H1 (cell line): ENCODE measurements at regions not wholly inside any gene's neighbourhood (a gene's known extent, or its start where the extent isn't known, plus 50 kb on each side); places are given as distances from the start of the nearest gene placed in this dataset.

Source experiments
- CTCF ChIA-PET: fragments of 300-600 bp; sonication (Branson Sonifier 250); formaldehyde crosslinking; loops from one replicate; lab custom pipeline; 2021; ENCODE audit not compliant: partially characterized antibody; lab: Charles Lee
- POLR2A ChIA-PET: fragments of 300-600 bp; sonication (Branson Sonifier 250); formaldehyde crosslinking; loops from one replicate; lab custom pipeline; 2021; ENCODE audit warnings: inconsistent platforms; ENCODE audit not compliant: partially characterized antibody; lab: Charles Lee
- DNase-seq, 2 experiments: peaks; one replicate each; pipeline versions ENCODE4 v3.0.0 to v3.0.0-alpha.2; 2010 to 2022; ENCODE audit warnings: low spot score in 2 of 2, low read depth in 1 of 2, mixed read lengths in 1 of 2
- FAIRE-seq: peaks from 2 replicates; lab custom pipeline; 2011; peaks lifted over from hg19 to GRCh38; lab: Jason Lieb, UNC
- H2AFZ ChIP-seq: 2 replicates; pipeline ENCODE4 v1.8.1; 2012; ENCODE audit warnings: low read length, inconsistent platforms
- H2AK5ac ChIP-seq: 2 replicates; pipeline ENCODE4 v1.6.1; 2013; ENCODE audit warnings: low read depth, low read length
- H2BK120ac ChIP-seq: replicated peaks from 2 replicates; pipeline ENCODE3; 2013; ENCODE audit warnings: low read depth, low read length, inconsistent platforms
- H2BK12ac ChIP-seq: 2 replicates; pipeline ENCODE4 v1.6.1; 2013; ENCODE audit warnings: low read depth, low read length
- H2BK15ac ChIP-seq: 2 replicates; pipeline ENCODE4 v1.6.1; 2013; ENCODE audit warnings: low read length
- H2BK20ac ChIP-seq: 2 replicates; pipeline ENCODE4 v1.6.1; 2013; ENCODE audit warnings: low read length
- H2BK5ac ChIP-seq: 2 replicates; pipeline ENCODE4 v1.6.1; 2013; ENCODE audit warnings: low read depth, low read length
- H3K14ac ChIP-seq: 2 replicates; pipeline ENCODE4 v1.6.1; 2013; ENCODE audit warnings: inconsistent platforms; ENCODE audit not compliant: insufficient read length
- H3K18ac ChIP-seq: 2 replicates; pipeline ENCODE4 v1.6.1; 2013; ENCODE audit warnings: low read length; ENCODE audit errors: extremely low read depth
- H3K23ac ChIP-seq: 2 replicates; pipeline ENCODE4 v1.6.1; 2013; ENCODE audit warnings: inconsistent platforms; ENCODE audit not compliant: insufficient read length
- H3K23me2 ChIP-seq: 2 replicates; pipeline ENCODE4 v1.6.1; 2013; ENCODE audit warnings: low read depth, low read length
- H3K27ac ChIP-seq: 2 replicates; pipeline ENCODE4 v1.6.1; 2011; ENCODE audit warnings: low read depth, low read length, inconsistent platforms
- H3K27me3 ChIP-seq, 4 experiments: replicated peaks in 1 of 4; 1 replicate in 1 of 4; 2 replicates in 3 of 4; pipeline versions ENCODE4 v1.6.1 to v1.8.1; 2011 to 2013; ENCODE audit warnings: low read length in 3 of 4, mild to moderate bottlenecking in 3 of 4, inconsistent platforms in 2 of 4, mixed read lengths in 2 of 4, moderate library complexity in 1 of 4; ENCODE audit not compliant: control insufficient read depth in 3 of 4, insufficient read depth in 3 of 4; ENCODE audit errors: extremely low read depth in 1 of 4
- H3K36me3 ChIP-seq, 4 experiments: 2 replicates each; pipeline versions ENCODE4 v1.6.1 to v1.8.1; 2011 to 2013; ENCODE audit warnings: mild to moderate bottlenecking in 4 of 4, low read length in 3 of 4, moderate library complexity in 2 of 4, control low read depth in 1 of 4, inconsistent platforms in 1 of 4; ENCODE audit not compliant: insufficient read depth in 4 of 4, control insufficient read depth in 2 of 4
- H3K4ac ChIP-seq: replicated peaks from 2 replicates; pipeline ENCODE3; 2013; ENCODE audit warnings: low read length, low read depth, mixed read lengths, inconsistent platforms; ENCODE audit not compliant: insufficient read length
- H3K4me1 ChIP-seq, 4 experiments: replicated peaks in 1 of 4; 1 replicate in 1 of 4; 2 replicates in 3 of 4; pipeline versions ENCODE4 v1.6.1 to v1.8.1; 2011 to 2013; ENCODE audit warnings: low read length in 3 of 4, inconsistent platforms in 2 of 4, mixed read lengths in 1 of 4; ENCODE audit not compliant: insufficient read depth in 4 of 4, control insufficient read depth in 3 of 4
- H3K4me2 ChIP-seq, 2 experiments: 2 replicates each; pipeline versions ENCODE4 v1.6.1 to v1.8.1; 2011 to 2013; ENCODE audit warnings: low read depth in 2 of 2, low read length in 2 of 2, control low read depth in 1 of 2, inconsistent platforms in 1 of 2, mild to moderate bottlenecking in 1 of 2; ENCODE audit not compliant: insufficient read depth in 1 of 2
- H3K4me3 ChIP-seq, 4 experiments: fragments of 200-600, 300-600 bp in 1 of 4; sonication (generic), shearing (Covaris generic), sonication (Bioruptor Twin) in 1 of 4; 2 replicates each; pipeline versions ENCODE4 v1.5.1 to v1.8.1; 2011 to 2016; ENCODE audit warnings: low read length in 4 of 4, low read depth in 3 of 4, control low read depth in 2 of 4, inconsistent platforms in 2 of 4, mild to moderate bottlenecking in 2 of 4, mixed read lengths in 1 of 4, moderate library complexity in 1 of 4; ENCODE audit not compliant: insufficient read depth in 2 of 4; ENCODE audit errors: extremely low read depth in 1 of 4
- H3K56ac ChIP-seq: replicated peaks from 2 replicates; pipeline ENCODE3; 2013; ENCODE audit warnings: low read depth, mild to moderate bottlenecking, mixed read lengths, low read length, inconsistent platforms; ENCODE audit not compliant: insufficient read length
- H3K79me1 ChIP-seq: 2 replicates; pipeline ENCODE4 v1.6.1; 2013; ENCODE audit warnings: low read depth, low read length, control low read depth
- H3K79me2 ChIP-seq, 2 experiments: 2 replicates each; pipeline versions ENCODE4 v1.6.1 to v1.8.1; 2012 to 2013; ENCODE audit warnings: low read length in 2 of 2, mild to moderate bottlenecking in 2 of 2, inconsistent platforms in 1 of 2; ENCODE audit not compliant: insufficient read depth in 2 of 2, control insufficient read depth in 1 of 2
- H3K9ac ChIP-seq, 4 experiments: replicated peaks in 1 of 4; 1 replicate in 1 of 4; 2 replicates in 3 of 4; pipeline versions ENCODE4 v1.6.1 to v1.8.1; 2011 to 2013; ENCODE audit warnings: low read depth in 3 of 4, low read length in 3 of 4, control low read depth in 2 of 4, mild to moderate bottlenecking in 2 of 4, moderate library complexity in 2 of 4, inconsistent platforms in 1 of 4; ENCODE audit errors: extremely low read depth in 1 of 4
- H3K9me3 ChIP-seq, 2 experiments: 2 replicates each; pipeline versions ENCODE4 v1.6.1 to v1.8.1; 2012 to 2013; ENCODE audit warnings: mild to moderate bottlenecking in 2 of 2, moderate library complexity in 2 of 2, control low read depth in 1 of 2, inconsistent platforms in 1 of 2, low read depth in 1 of 2, low read length in 1 of 2, mixed read lengths in 1 of 2; ENCODE audit not compliant: insufficient read depth in 2 of 2
- H4K20me1 ChIP-seq, 2 experiments: replicated peaks in 1 of 2; 2 replicates each; pipeline versions ENCODE3 to v1.8.1; 2011 to 2013; ENCODE audit warnings: inconsistent platforms in 2 of 2, low read length in 2 of 2, mild to moderate bottlenecking in 1 of 2; ENCODE audit not compliant: insufficient read depth in 2 of 2, control insufficient read depth in 1 of 2
- H4K5ac ChIP-seq: 2 replicates; pipeline ENCODE4 v1.6.1; 2013; ENCODE audit warnings: low read length, low read depth, mixed read lengths, inconsistent platforms; ENCODE audit not compliant: insufficient read length
- H4K8ac ChIP-seq: 2 replicates; pipeline ENCODE4 v1.8.0; 2013; ENCODE audit warnings: mild to moderate bottlenecking, moderate library complexity, low read length, inconsistent platforms; ENCODE audit not compliant: insufficient read depth; ENCODE audit errors: extremely low read depth
- H4K91ac ChIP-seq: replicated peaks from 2 replicates; pipeline ENCODE3; 2013; ENCODE audit warnings: low read length, mixed read lengths, inconsistent platforms; ENCODE audit not compliant: insufficient read length
- ASH2L ChIP-seq: fragments of 200-600, 300-600 bp; sonication (generic); IDR thresholded peaks from one replicate; pipeline ENCODE4 v1.7.1; 2017; ENCODE audit warnings: low read length
- CHD2 ChIP-seq: IDR thresholded peaks from 2 replicates; pipeline ENCODE4 v1.6.1; 2012; ENCODE audit warnings: low read length, improper control_type of control experiment
- E2F6 ChIP-seq: IDR thresholded peaks from 2 replicates; pipeline ENCODE4 v1.6.1; 2012; ENCODE audit warnings: inconsistent platforms
- GABPA ChIP-seq: IDR thresholded peaks from 2 replicates; pipeline ENCODE4 v1.6.1; 2011; ENCODE audit warnings: mild to moderate bottlenecking, low read length, moderate library complexity, borderline replicate concordance; ENCODE audit not compliant: insufficient read depth
- KDM1A ChIP-seq: fragments of 200-600, 300-600 bp; sonication (generic); IDR thresholded peaks from 2 replicates; pipeline ENCODE4 v1.7.1; 2016; ENCODE audit warnings: mild to moderate bottlenecking, low read length, borderline replicate concordance
- KDM4A ChIP-seq: IDR thresholded peaks from one replicate; pipeline ENCODE4 v1.7.1; 2012; ENCODE audit warnings: low read depth, mild to moderate bottlenecking, moderate library complexity, low read length, inconsistent platforms; ENCODE audit not compliant: severe bottlenecking
- MAFK ChIP-seq: IDR thresholded peaks from 2 replicates; pipeline ENCODE4 v1.6.1; 2012; ENCODE audit warnings: low read depth, mild to moderate bottlenecking, improper control_type of control experiment, low read length
- NANOG ChIP-seq: IDR thresholded peaks from 2 replicates; pipeline ENCODE4 v1.6.1; 2011; ENCODE audit warnings: low read length, low read depth, mild to moderate bottlenecking, inconsistent platforms; ENCODE audit not compliant: insufficient read depth, poor library complexity, severe bottlenecking
- RNF2 ChIP-seq: fragments of 200-900, 300-1000 bp; sonication (generic); IDR thresholded peaks from 2 replicates; pipeline ENCODE4 v1.7.1; 2016; ENCODE audit warnings: borderline replicate concordance, low read depth, mild to moderate bottlenecking, antibody characterized with exemption, low read length; ENCODE audit not compliant: poor library complexity, severe bottlenecking; ENCODE audit errors: missing control alignments
- SIRT6 ChIP-seq: IDR thresholded peaks from one replicate; pipeline ENCODE4 v1.7.1; 2012; ENCODE audit warnings: low read length, inconsistent platforms
- WGBS, 2 experiments: shearing (Covaris generic) in 1 of 2; methylation state at CpG; one replicate each; pipeline versions ENCODE4 v1.1.6 to v1.1.7; 2013 to 2015; ENCODE audit warnings: low lambda C conversion rate in 2 of 2, mixed read lengths in 2 of 2, inconsistent platforms in 1 of 2, low coverage in 1 of 2, missing lambda C conversion rate in 1 of 2; ENCODE audit not compliant: insufficient replicate concordance in 2 of 2, insufficient coverage in 1 of 2, insufficient read length in 1 of 2; ENCODE audit errors: extremely low coverage in 1 of 2, missing lambda C conversion rate in 1 of 2; 5-methylcytosine and 5-hydroxymethylcytosine counted together
- TF ChIP-seq, protein P1 (sequence below): IDR thresholded peaks from 2 replicates; pipeline ENCODE4 v1.6.1; 2011; ENCODE audit warnings: low read length, improper control_type of control experiment

- Histone ChIP-seq H2BK15ac (no peak overlapping the region), H3K4me2 (no peak overlapping the region; a peak in 1 of 4 replicates), H2BK120ac (no peak overlapping the region), H3K56ac (no peak overlapping the region), H2BK12ac (no peak overlapping the region), H3K36me3 (no peaks in the 10 kb centered on the region), H3K18ac (no peak overlapping the region), H3K27me3 (peaks cover 1 to 19% (median 13%) of the 10 kb centered on the region in 4 experiments; a peak in 5 of 7 replicates), H3K14ac (no peak overlapping the region), H3K27ac (no peak overlapping the region), H2BK20ac (no peak overlapping the region), H4K91ac (no peak overlapping the region), H2AFZ (no peak overlapping the region), H3K9me3 (no peaks in the 10 kb centered on the region), H3K23ac (no peak overlapping the region), H4K8ac (no peak overlapping the region), H3K4ac (no peak overlapping the region), H3K4me3 (no peak overlapping the region; a peak in 1 of 8 replicates), H3K79me2 (no peaks in the 10 kb centered on the region), H3K9ac (no peak overlapping the region), H3K79me1 (no peaks in the 10 kb centered on the region), H3K23me2 (no peaks in the 10 kb centered on the region), H4K20me1 (no peaks in the 10 kb centered on the region), H2AK5ac (no peak overlapping the region), H4K5ac (no peak overlapping the region), H2BK5ac (no peak overlapping the region), H3K4me1 (peaks cover 0 to 5% (median under 1%) of the 10 kb centered on the region in 4 experiments; a peak in 2 of 7 replicates)
- DNase-seq (peak in 1 of 2 experiments; percentile 64), FAIRE-seq (peak; percentile 95)
- POLR2A ChIA-PET: no interaction called here
- CTCF ChIA-PET: interaction anchor here (1.3 kb wide), 1 partner anchor 135 kb away, joined by 5 read pairs; no protein-coding TSS in a partner anchor
- WGBS, 2 experiments: 0% methylated on average over 6 of the region's 6 CpGs; no CpG with 5 or more reads in 1 of the 2 experiments
- TF ChIP-seq MAFK: no peak
- TF ChIP-seq E2F6: no peak
- no peak for TF ChIP-seq ASH2L
- no peak for TF ChIP-seq SIRT6
- TF ChIP-seq RNF2: no peak
- TF ChIP-seq KDM1A: no peak
- TF ChIP-seq CHD2: no peak
- peak; percentile 65 for TF ChIP-seq NANOG
- TF ChIP-seq KDM4A: no peak
- TF ChIP-seq, protein P1, sequence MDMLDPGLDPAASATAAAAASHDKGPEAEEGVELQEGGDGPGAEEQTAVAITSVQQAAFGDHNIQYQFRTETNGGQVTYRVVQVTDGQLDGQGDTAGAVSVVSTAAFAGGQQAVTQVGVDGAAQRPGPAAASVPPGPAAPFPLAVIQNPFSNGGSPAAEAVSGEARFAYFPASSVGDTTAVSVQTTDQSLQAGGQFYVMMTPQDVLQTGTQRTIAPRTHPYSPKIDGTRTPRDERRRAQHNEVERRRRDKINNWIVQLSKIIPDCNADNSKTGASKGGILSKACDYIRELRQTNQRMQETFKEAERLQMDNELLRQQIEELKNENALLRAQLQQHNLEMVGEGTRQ: no peak
- no peak for TF ChIP-seq GABPA
Measured at GRCh38 chr4:181166742-181167399, 1076.3 kb upstream of the TENM3 start.
